Right lobe of liver (tissue), 6 donors: ENCODE measurements at regions not wholly inside any gene's neighbourhood (a gene's known extent, or its start where the extent isn't known, plus 50 kb on each side); places are given as distances from the start of the nearest gene placed in this dataset.

Experiments
- ATAC-seq, 4 donors: fragments of 200-7000 bp; cut with Tn5 transposase; one replicate each; pipeline ENCODE4 v1.9.1; 2020; ENCODE audit warnings: mild to moderate bottlenecking in 4 of 4, moderate library complexity in 4 of 4
- DNase-seq, 3 donors: peaks; one replicate each; pipeline ENCODE4 v3.0.0-alpha.2; 2020
- H3K27ac ChIP-seq, 3 donors: fragments of 200-600 bp; one replicate each; pipeline ENCODE4 v1.8.0; 2022
- H3K27me3 ChIP-seq, 2 donors: fragments of 200-600 bp; one replicate each; pipeline ENCODE4 v1.8.0; 2022
- H3K36me3 ChIP-seq, 4 donors: fragments of 200-600 bp; sonication (generic) in 1 of 4; one replicate each; pipeline versions ENCODE4 v1.5.1 to v1.8.0; 2017 to 2022; ENCODE audit warnings: control low read depth in 1 of 4
- H3K4me1 ChIP-seq, 4 donors: fragments of 200-600 bp; sonication (generic) in 1 of 4; one replicate each; pipeline versions ENCODE4 v1.5.1 to v1.8.0; 2017 to 2022; ENCODE audit warnings: control low read depth in 1 of 4
- H3K4me3 ChIP-seq, 3 donors: fragments of 200-600 bp; one replicate each; pipeline ENCODE4 v1.8.0; 2022
- H3K9me3 ChIP-seq, 4 donors: fragments of 200-600 bp; sonication (generic) in 1 of 4; one replicate each; pipeline versions ENCODE4 v1.5.1 to v1.8.0; 2017 to 2022; ENCODE audit warnings: control low read depth in 1 of 4
- CTCF ChIP-seq, 4 donors: fragments of 200-600 bp in 3 of 4; fragments of 450-650 bp in 1 of 4; IDR thresholded peaks; one replicate each; pipeline versions ENCODE4 v1.5.1 to v1.8.0; 2016 to 2022; ENCODE audit warnings: antibody characterized with exemption in 4 of 4, mild to moderate bottlenecking in 2 of 4
- POLR2A ChIP-seq: fragments of 450-650 bp; IDR thresholded peaks from one replicate; pipeline ENCODE4 v1.6.1; 2017; ENCODE audit warnings: antibody characterized with exemption, mild to moderate bottlenecking
- WGBS: methylation state at CpG from one replicate; pipeline ENCODE4 v1.1.6; 2018; ENCODE audit warnings: low coverage, low lambda C conversion rate; ENCODE audit not compliant: insufficient coverage; ENCODE audit errors: missing lambda C conversion rate; 5-methylcytosine and 5-hydroxymethylcytosine counted together
- intact Hi-C, 2 donors: fragments of 100-400 bp; cut with DNase I; formaldehyde crosslinking; loops; one replicate each; pipeline versions ENCODE4 v1.11.2 to v1.14.1; 2022
- donor health status: DM: no; HTN: yes; CAD: no.
- donor health status: DM: no; HTN: no; CAD: no.
- donor health status: DM: no; HTN: no; CAD: no.
- donor health status: DM: no; HTN: yes; CAD: no.
- donor health status: DM: no; HTN: yes; CAD: no.

GRCh38 chr9:81372628-81373191, 316.6 kb downstream of the TLE1 start:
- intact Hi-C loops = no loop called here
- Histone ChIP-seq H3K27ac (no peak overlapping the region), H3K36me3 (no peaks in the 10 kb centered on the region), H3K4me3 (no peak overlapping the region), H3K9me3 (no peaks in the 10 kb centered on the region), H3K27me3 (no peaks in the 10 kb centered on the region), H3K4me1 (peaks cover 0 to 8% (median 0%) of the 10 kb centered on the region in 4 donors)
- ATAC-seq (peak in 1 of 4 donors; percentile 17), DNase-seq (no peak)
- 79% methylated on average over 5 of the region's 8 CpGs for WGBS
- TF ChIP-seq CTCF (IDR thresholded peaks at IDR 0.05) (no peak), POLR2A (no peak)

GRCh38 chr9:81371824-81372223, 317.5 kb downstream of the TLE1 start:
- peak; percentile 91 to 96 (median 93) for ATAC-seq
- Histone ChIP-seq H3K9me3 (no peaks in the 10 kb centered on the region), H3K4me3 (no peak overlapping the region), H3K27ac (peak overlapping the region in 1 of 3 donors; percentile 30), H3K27me3 (no peaks in the 10 kb centered on the region), H3K4me1 (peaks cover 0 to 8% (median 0%) of the 10 kb centered on the region in 4 donors), H3K36me3 (no peaks in the 10 kb centered on the region)
- intact Hi-C loops = no loop called here
- WGBS = 56% methylated on average over 3 of the region's 7 CpGs
- no peak for TF ChIP-seq CTCF (IDR thresholded peaks at IDR 0.05)
- no peak for TF ChIP-seq POLR2A
- peak; percentile 52 to 76 (median 67) for DNase-seq

GRCh38 chr9:81370650-81371049, 318.7 kb downstream of the TLE1 start:
- no peaks in the 10 kb centered on the region for H3K9me3 ChIP-seq
- ATAC-seq = no peak
- WGBS = 91% methylated on average over 7 of the region's 7 CpGs
- no peaks in the 10 kb centered on the region for H3K36me3 ChIP-seq
- intact Hi-C loops = no loop called here
- no peak overlapping the region for H3K4me3 ChIP-seq
- TF ChIP-seq CTCF (IDR thresholded peaks at IDR 0.05) (no peak), POLR2A (no peak)
- H3K27ac ChIP-seq = no peak overlapping the region
- no peaks in the 10 kb centered on the region for H3K27me3 ChIP-seq
- peaks cover 0 to 8% (median 0%) of the 10 kb centered on the region in 4 donors for H3K4me1 ChIP-seq
- DNase-seq = no peak

GRCh38 chr9:81370096-81370495, 319.3 kb downstream of the TLE1 start:
- H3K36me3 ChIP-seq = no peaks in the 10 kb centered on the region
- no peak overlapping the region for H3K4me3 ChIP-seq
- no peaks in the 10 kb centered on the region for H3K9me3 ChIP-seq
- 69% methylated on average over 3 of the region's 3 CpGs for WGBS
- DNase-seq (no peak), ATAC-seq (no peak)
- peaks cover 0 to 8% (median 0%) of the 10 kb centered on the region in 4 donors for H3K4me1 ChIP-seq
- TF ChIP-seq POLR2A = no peak
- no peak for TF ChIP-seq CTCF (IDR thresholded peaks at IDR 0.05)
- intact Hi-C loops = no loop called here
- no peak overlapping the region for H3K27ac ChIP-seq
- H3K27me3 ChIP-seq = no peaks in the 10 kb centered on the region

GRCh38 chr9:81369121-81369520, 320.2 kb downstream of the TLE1 start:
- peaks cover 0 to 8% (median 0%) of the 10 kb centered on the region in 4 donors for H3K4me1 ChIP-seq
- no peaks in the 10 kb centered on the region for H3K27me3 ChIP-seq
- H3K9me3 ChIP-seq = no peaks in the 10 kb centered on the region
- ATAC-seq (no peak), DNase-seq (no peak)
- TF ChIP-seq POLR2A (no peak), CTCF (IDR thresholded peaks at IDR 0.05) (no peak)
- WGBS = 100% methylated on average over 1 of the region's 1 CpG
- intact Hi-C loops = no loop called here
- no peak overlapping the region for H3K27ac ChIP-seq
- H3K36me3 ChIP-seq = no peaks in the 10 kb centered on the region
- H3K4me3 ChIP-seq = no peak overlapping the region
